Pons (tissue), 1 donor: ENCODE measurements at regions not wholly inside any gene's neighbourhood (a gene's known extent, or its start where the extent isn't known, plus 50 kb on each side); places are given as distances from the start of the nearest gene placed in this dataset.

ENCODE experiments used
- DNase-seq: peaks from one replicate; pipeline ENCODE4 v3.0.0-alpha.2; 2016; ENCODE audit warnings: low spot score

GRCh38 chr3:116929505-116930222 lies 220.1 kb downstream of the TUSC7 start:
- no peak for DNase-seq

GRCh38 chr3:116930786-116931185 lies 221.2 kb downstream of the TUSC7 start:
- no peak for DNase-seq

GRCh38 chr3:116939091-116939490 lies 229.5 kb downstream of the TUSC7 start:
- DNase-seq = no peak

GRCh38 chr3:116939550-116939949 lies 230.0 kb downstream of the TUSC7 start:
- DNase-seq = no peak

- DNase-seq = no peak
Observed at GRCh38 chr3:116940719-116941118, 231.1 kb downstream of the TUSC7 start.

GRCh38 chr3:116946376-116946775 lies 236.8 kb downstream of the TUSC7 start:
- DNase-seq = no peak

GRCh38 chr3:116947148-116947547 lies 237.6 kb downstream of the TUSC7 start:
- DNase-seq = no peak

GRCh38 chr3:116947809-116948208 lies 238.2 kb downstream of the TUSC7 start:
- DNase-seq = no peak

GRCh38 chr3:116950301-116951055 lies 240.9 kb downstream of the TUSC7 start:
- no peak for DNase-seq

- DNase-seq = peak; percentile 34
Observed at GRCh38 chr3:116951610-116952009, 242.0 kb downstream of the TUSC7 start.

GRCh38 chr3:116958291-116958690 lies 248.7 kb downstream of the TUSC7 start:
- peak; percentile 37 for DNase-seq

- no peak for DNase-seq
Observed at GRCh38 chr3:116961106-116961505, 251.5 kb downstream of the TUSC7 start.

- DNase-seq = no peak
Observed at GRCh38 chr3:116963802-116964201, 254.2 kb downstream of the TUSC7 start.

- no peak for DNase-seq
Observed at GRCh38 chr3:116966649-116967048, 257.1 kb downstream of the TUSC7 start.

GRCh38 chr3:116969135-116969534 lies 259.6 kb downstream of the TUSC7 start:
- no peak for DNase-seq

GRCh38 chr3:116969646-116970045 lies 260.1 kb downstream of the TUSC7 start:
- no peak for DNase-seq

GRCh38 chr3:116971531-116971930 lies 262.0 kb downstream of the TUSC7 start:
- no peak for DNase-seq

GRCh38 chr3:116974702-116975101 lies 265.1 kb downstream of the TUSC7 start:
- no peak for DNase-seq

GRCh38 chr3:116977441-116977840 lies 267.9 kb downstream of the TUSC7 start:
- no peak for DNase-seq

GRCh38 chr3:116980099-116980498 lies 270.5 kb downstream of the TUSC7 start:
- DNase-seq = no peak

- DNase-seq = no peak
Observed at GRCh38 chr3:116981089-116981488, 271.5 kb downstream of the TUSC7 start.

GRCh38 chr3:116984301-116984700 lies 274.7 kb downstream of the TUSC7 start:
- DNase-seq = no peak

GRCh38 chr3:116994351-116994879 lies 284.8 kb downstream of the TUSC7 start:
- DNase-seq = no peak
